DND-41 (cell line): ENCODE measurements at regions not wholly inside any gene's neighbourhood (a gene's known extent, or its start where the extent isn't known, plus 50 kb on each side); places are given as distances from the start of the nearest gene placed in this dataset.

Source experiments
- ATAC-seq: fragments of 200-7000 bp; cut with Tn5 transposase; 3 replicates; pipeline ENCODE4 v1.9.1; 2021; ENCODE audit warnings: low read depth; ENCODE audit not compliant: insufficient read depth
- DNase-seq: peaks from one replicate; pipeline ENCODE4 v3.0.0-alpha.2; 2020
- H2AFZ ChIP-seq: 2 replicates; pipeline ENCODE4 v1.6.0; 2012; ENCODE audit warnings: low read depth, low read length
- H3K27ac ChIP-seq: 2 replicates; pipeline ENCODE4 v1.5.1; 2012; ENCODE audit warnings: low read length, inconsistent platforms
- H3K27me3 ChIP-seq: fragments of 200-600 bp; sonication (generic); 2 replicates; pipeline ENCODE4 v1.6.0; 2012; ENCODE audit warnings: low read length, mild to moderate bottlenecking, inconsistent platforms; ENCODE audit not compliant: insufficient read depth, poor library complexity
- H3K36me3 ChIP-seq: 2 replicates; pipeline ENCODE4 v1.5.1; 2012; ENCODE audit warnings: low read length, inconsistent platforms; ENCODE audit not compliant: insufficient read depth
- H3K4me1 ChIP-seq: 2 replicates; pipeline ENCODE4 v1.5.1; 2012; ENCODE audit warnings: mild to moderate bottlenecking, low read length; ENCODE audit not compliant: insufficient read depth
- H3K4me2 ChIP-seq: 2 replicates; pipeline ENCODE4 v1.6.0; 2012; ENCODE audit warnings: mild to moderate bottlenecking, moderate library complexity, low read length, inconsistent platforms; ENCODE audit not compliant: insufficient read depth
- H3K4me3 ChIP-seq, 2 experiments: fragments of 200-600 bp in 1 of 2; shearing (Covaris generic) in 1 of 2; 2 replicates each; pipeline ENCODE4 v1.5.1; 2012 to 2016; ENCODE audit warnings: inconsistent platforms in 2 of 2, low read length in 2 of 2, mild to moderate bottlenecking in 2 of 2, low read depth in 1 of 2, moderate library complexity in 1 of 2
- H3K79me2 ChIP-seq: 2 replicates; pipeline ENCODE4 v1.6.0; 2012; ENCODE audit warnings: low read length, inconsistent platforms; ENCODE audit not compliant: insufficient read depth
- H3K9ac ChIP-seq: 2 replicates; pipeline ENCODE4 v1.6.0; 2012; ENCODE audit warnings: low read depth, mild to moderate bottlenecking, inconsistent platforms, low read length, moderate library complexity
- H3K9me3 ChIP-seq: 2 replicates; pipeline ENCODE4 v1.5.1; 2012; ENCODE audit warnings: low read length, moderate library complexity, mild to moderate bottlenecking, inconsistent platforms; ENCODE audit not compliant: insufficient read depth, severe bottlenecking
- H4K20me1 ChIP-seq: 2 replicates; pipeline ENCODE4 v1.6.0; 2012; ENCODE audit warnings: low read length; ENCODE audit not compliant: insufficient read depth
- EZH2 ChIP-seq: IDR thresholded peaks from 3 replicates; pipeline ENCODE4 v1.6.1; 2012; ENCODE audit warnings: borderline replicate concordance, low read depth, mild to moderate bottlenecking, moderate library complexity, low read length, inconsistent platforms; ENCODE audit not compliant: severe bottlenecking
- TF ChIP-seq, protein P1 (sequence below): IDR thresholded peaks from 2 replicates; pipeline ENCODE4 v1.5.1; 2012; ENCODE audit warnings: borderline replicate concordance, low read length, moderate library complexity, mild to moderate bottlenecking; ENCODE audit not compliant: poor library complexity, severe bottlenecking; ENCODE audit errors: extremely low read depth

DNA sequence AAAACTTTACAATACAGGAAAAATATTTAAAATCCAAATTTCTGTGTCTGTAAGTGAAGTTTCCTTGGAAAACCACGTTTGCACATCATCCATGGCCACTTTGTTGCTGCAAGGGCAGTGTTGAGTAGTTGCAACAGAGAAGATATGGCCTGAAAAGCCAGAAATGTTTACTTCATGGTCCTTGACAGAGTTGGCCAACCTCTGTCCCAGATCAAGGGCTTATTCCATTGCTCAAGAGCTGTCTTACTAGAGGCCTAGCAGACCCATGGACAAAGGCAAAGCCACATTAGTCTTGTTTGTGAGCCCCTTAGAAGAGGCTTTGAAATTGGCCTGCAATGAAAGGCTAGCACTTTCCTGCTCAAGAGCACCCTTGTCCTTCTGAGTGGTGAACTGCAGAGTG lies 119.4 kb downstream of the GAS1 start:
- H3K27me3 ChIP-seq = no peaks in the 10 kb centered on the region
- ATAC-seq (no peak), DNase-seq (no peak)
- H3K79me2 ChIP-seq = no peaks in the 10 kb centered on the region
- H3K36me3 ChIP-seq = no peaks in the 10 kb centered on the region
- TF ChIP-seq, protein P1, sequence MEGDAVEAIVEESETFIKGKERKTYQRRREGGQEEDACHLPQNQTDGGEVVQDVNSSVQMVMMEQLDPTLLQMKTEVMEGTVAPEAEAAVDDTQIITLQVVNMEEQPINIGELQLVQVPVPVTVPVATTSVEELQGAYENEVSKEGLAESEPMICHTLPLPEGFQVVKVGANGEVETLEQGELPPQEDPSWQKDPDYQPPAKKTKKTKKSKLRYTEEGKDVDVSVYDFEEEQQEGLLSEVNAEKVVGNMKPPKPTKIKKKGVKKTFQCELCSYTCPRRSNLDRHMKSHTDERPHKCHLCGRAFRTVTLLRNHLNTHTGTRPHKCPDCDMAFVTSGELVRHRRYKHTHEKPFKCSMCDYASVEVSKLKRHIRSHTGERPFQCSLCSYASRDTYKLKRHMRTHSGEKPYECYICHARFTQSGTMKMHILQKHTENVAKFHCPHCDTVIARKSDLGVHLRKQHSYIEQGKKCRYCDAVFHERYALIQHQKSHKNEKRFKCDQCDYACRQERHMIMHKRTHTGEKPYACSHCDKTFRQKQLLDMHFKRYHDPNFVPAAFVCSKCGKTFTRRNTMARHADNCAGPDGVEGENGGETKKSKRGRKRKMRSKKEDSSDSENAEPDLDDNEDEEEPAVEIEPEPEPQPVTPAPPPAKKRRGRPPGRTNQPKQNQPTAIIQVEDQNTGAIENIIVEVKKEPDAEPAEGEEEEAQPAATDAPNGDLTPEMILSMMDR = no peak
- TF ChIP-seq EZH2 = no peak
- no peak overlapping the region for H3K4me3 ChIP-seq
- H3K9ac ChIP-seq = no peak overlapping the region
- H4K20me1 ChIP-seq = no peaks in the 10 kb centered on the region
- H3K9me3 ChIP-seq = no peaks in the 10 kb centered on the region
- H3K27ac ChIP-seq = no peak overlapping the region
- H3K4me2 ChIP-seq = no peak overlapping the region
- H2AFZ ChIP-seq = no peak overlapping the region
- no peaks in the 10 kb centered on the region for H3K4me1 ChIP-seq

DNA sequence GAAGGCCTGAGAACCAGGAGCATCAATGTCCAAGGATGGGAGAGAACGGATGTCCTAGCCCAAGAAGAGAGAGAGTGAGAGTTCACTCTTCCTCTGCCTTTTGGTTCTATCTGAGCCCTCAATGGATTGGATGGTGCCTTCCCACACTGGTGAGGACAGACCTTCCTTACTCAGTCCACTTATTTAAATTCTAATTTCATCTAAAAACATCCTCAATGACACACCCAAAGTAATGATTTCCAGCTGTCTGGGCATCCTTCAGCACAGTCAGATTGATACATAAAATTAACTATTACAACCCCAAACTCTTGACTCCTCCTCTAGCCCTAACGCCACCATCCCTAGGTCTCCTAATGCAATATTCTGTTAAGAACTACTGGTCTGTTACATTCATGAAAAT lies 122.0 kb downstream of the GAS1 start:
- Histone ChIP-seq H4K20me1 (no peaks in the 10 kb centered on the region), H2AFZ (no peak overlapping the region), H3K4me3 (no peak overlapping the region), H3K79me2 (no peaks in the 10 kb centered on the region), H3K4me1 (no peaks in the 10 kb centered on the region), H3K36me3 (no peaks in the 10 kb centered on the region), H3K9ac (no peak overlapping the region), H3K4me2 (no peak overlapping the region), H3K27me3 (no peaks in the 10 kb centered on the region), H3K27ac (no peak overlapping the region), H3K9me3 (no peaks in the 10 kb centered on the region)
- DNase-seq (no peak), ATAC-seq (no peak)
- TF ChIP-seq, protein P1 = no peak
- TF ChIP-seq EZH2 = no peak

DNA sequence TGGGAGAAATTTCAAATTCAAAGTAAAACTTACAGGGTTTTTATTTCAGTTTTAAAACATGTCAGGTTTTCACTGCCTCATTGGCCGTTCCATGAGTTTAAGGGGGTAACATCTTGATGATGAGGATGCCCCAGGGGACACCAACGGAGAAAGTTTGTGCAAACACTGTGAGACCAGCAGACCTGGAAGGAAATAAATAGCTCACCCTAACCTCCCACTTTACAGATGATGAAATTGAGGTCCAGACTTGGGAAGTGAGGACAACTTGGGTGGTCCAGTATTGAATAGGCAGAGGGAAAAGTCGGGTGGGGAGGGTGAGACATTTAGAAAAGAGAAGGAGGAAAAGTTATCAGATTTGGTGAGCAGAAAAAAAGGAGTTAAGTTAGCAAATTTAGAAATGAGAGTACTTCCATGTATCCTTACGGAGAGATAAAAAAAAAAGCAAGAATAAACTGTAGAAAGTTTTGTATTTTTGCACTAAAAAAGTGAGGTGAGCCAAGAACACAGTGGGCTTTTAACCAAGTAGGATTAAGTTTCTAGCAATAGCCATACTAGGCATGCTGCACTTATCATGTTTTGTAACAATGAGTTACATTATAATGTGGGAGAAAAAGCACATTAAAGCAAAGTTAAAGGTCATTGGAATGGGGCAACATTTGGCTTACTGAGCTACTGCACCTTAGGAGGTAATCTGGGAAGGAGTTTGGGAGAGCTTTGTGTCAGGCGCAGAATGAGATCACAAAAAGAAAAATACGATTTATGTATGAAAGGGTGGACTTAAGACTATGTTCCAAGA lies 125.1 kb downstream of the GAS1 start:
- no peaks in the 10 kb centered on the region for H3K36me3 ChIP-seq
- no peaks in the 10 kb centered on the region for H3K27me3 ChIP-seq
- H3K27ac ChIP-seq = no peak overlapping the region
- no peak overlapping the region for H3K4me3 ChIP-seq
- H3K79me2 ChIP-seq = no peaks in the 10 kb centered on the region
- ATAC-seq (no peak), DNase-seq (no peak)
- H3K4me2 ChIP-seq = no peak overlapping the region
- no peaks in the 10 kb centered on the region for H4K20me1 ChIP-seq
- no peak overlapping the region for H3K9ac ChIP-seq
- H3K4me1 ChIP-seq = no peaks in the 10 kb centered on the region
- no peak overlapping the region for H2AFZ ChIP-seq
- H3K9me3 ChIP-seq = peaks cover 15% of the 10 kb centered on the region
- no peak for TF ChIP-seq EZH2
- TF ChIP-seq, protein P1 = no peak
